NCI-H748 (cell line): ENCODE measurements at regions not wholly inside any gene's neighbourhood (a gene's known extent, or its start where the extent isn't known, plus 50 kb on each side); places are given as distances from the start of the nearest gene placed in this dataset.

Experiments used
- DNase-seq: peaks from one replicate; lab custom pipeline; 2025; ENCODE audit not compliant: unreplicated experiment; lab: John Stamatoyannopoulos, UW

- no peak for DNase-seq
Measured at GRCh38 chr5:169450464-169450863, 133.1 kb upstream of the SPDL1 start.

- DNase-seq: no peak
Measured at GRCh38 chr5:169448826-169449225, 134.7 kb upstream of the SPDL1 start.

GRCh38 chr5:169445191-169445590 lies 138.4 kb upstream of the SPDL1 start:
- DNase-seq: no peak

GRCh38 chr5:169442913-169443784 lies 140.4 kb upstream of the SPDL1 start:
- DNase-seq: no peak

GRCh38 chr5:169442403-169442874 lies 141.1 kb upstream of the SPDL1 start:
- no peak for DNase-seq

GRCh38 chr5:169440107-169440705 lies 139.3 kb upstream of the SLIT3 start:
- DNase-seq: no peak

GRCh38 chr5:169439362-169439761 lies 138.4 kb upstream of the SLIT3 start:
- no peak for DNase-seq

- no peak for DNase-seq
Measured at GRCh38 chr5:169435506-169436229, 134.7 kb upstream of the SLIT3 start.

- DNase-seq: no peak
Measured at GRCh38 chr5:169433221-169433651, 132.3 kb upstream of the SLIT3 start.

- no peak for DNase-seq
Measured at GRCh38 chr5:169431386-169431785, 130.4 kb upstream of the SLIT3 start.

- no peak for DNase-seq
Measured at GRCh38 chr5:169430671-169431070, 129.7 kb upstream of the SLIT3 start.

GRCh38 chr5:169429044-169429443 lies 128.1 kb upstream of the SLIT3 start:
- DNase-seq: no peak

- DNase-seq: peak; percentile 13
Measured at GRCh38 chr5:169426784-169427183, 125.8 kb upstream of the SLIT3 start.

- DNase-seq: no peak
Measured at GRCh38 chr5:169424670-169425378, 123.9 kb upstream of the SLIT3 start.

GRCh38 chr5:169424279-169424655 lies 123.3 kb upstream of the SLIT3 start:
- DNase-seq: no peak

GRCh38 chr5:169423580-169424278 lies 122.8 kb upstream of the SLIT3 start:
- no peak for DNase-seq

GRCh38 chr5:169422087-169422486 lies 121.1 kb upstream of the SLIT3 start:
- DNase-seq: no peak

GRCh38 chr5:169421677-169422076 lies 120.7 kb upstream of the SLIT3 start:
- no peak for DNase-seq

- no peak for DNase-seq
Measured at GRCh38 chr5:169417676-169418075, 116.7 kb upstream of the SLIT3 start.

GRCh38 chr5:169416583-169417196 lies 115.8 kb upstream of the SLIT3 start:
- no peak for DNase-seq
